AG10803 (cell line): ENCODE measurements at regions not wholly inside any gene's neighbourhood (a gene's known extent, or its start where the extent isn't known, plus 50 kb on each side); places are given as distances from the start of the nearest gene placed in this dataset.

Experiments
- DNase-seq: peaks from one replicate; pipeline ENCODE4 v3.0.0; 2010; ENCODE audit warnings: low read depth
- H3K4me3 ChIP-seq: 2 replicates; pipeline ENCODE4 v1.5.1; 2011; ENCODE audit warnings: mild to moderate bottlenecking, low read length, control low read depth
- CTCF ChIP-seq: conservative IDR thresholded peaks from 2 replicates; pipeline ENCODE4 v1.5.1; 2011; ENCODE audit warnings: mild to moderate bottlenecking, low read length, control low read depth, inconsistent platforms

- H3K4me3 ChIP-seq, result no peak overlapping the region
- DNase-seq, result no peak
- no peak for TF ChIP-seq CTCF
These were observed 1934.3 kb downstream of the SUCLG1 start for GRCh38 chr2:82524826-82525225.

GRCh38 chr2:82511894-82512293 is 1947.2 kb downstream of the SUCLG1 start:
- no peak overlapping the region for H3K4me3 ChIP-seq
- no peak for TF ChIP-seq CTCF
- DNase-seq, result no peak

- no peak overlapping the region for H3K4me3 ChIP-seq
- no peak for DNase-seq
- no peak for TF ChIP-seq CTCF
These were observed 1950.4 kb downstream of the SUCLG1 start for GRCh38 chr2:82508702-82509101.

GRCh38 chr2:82507657-82508056 is 1951.4 kb downstream of the SUCLG1 start:
- H3K4me3 ChIP-seq, result no peak overlapping the region
- DNase-seq, result no peak
- no peak for TF ChIP-seq CTCF

- no peak for DNase-seq
- no peak for TF ChIP-seq CTCF
- no peak overlapping the region for H3K4me3 ChIP-seq
These were observed 1957.9 kb downstream of the SUCLG1 start for GRCh38 chr2:82501217-82501616.

- DNase-seq, result no peak
- H3K4me3 ChIP-seq, result no peak overlapping the region
- no peak for TF ChIP-seq CTCF
These were observed 1960.2 kb downstream of the SUCLG1 start for GRCh38 chr2:82498777-82499443.

- TF ChIP-seq CTCF, result no peak
- no peak overlapping the region for H3K4me3 ChIP-seq
- no peak for DNase-seq
These were observed 1964.3 kb downstream of the SUCLG1 start for GRCh38 chr2:82494739-82495138.
